Cardiac septum (tissue), 1 donor: ENCODE measurements at regions not wholly inside any gene's neighbourhood (a gene's known extent, or its start where the extent isn't known, plus 50 kb on each side); places are given as distances from the start of the nearest gene placed in this dataset.
"Not testable (repeated sequence)": the region's sequence is repeated elsewhere in the genome, so short reads cannot be mapped to it uniquely, and the experiment has no call there.

Experiments
- DNase-seq: peaks from one replicate; pipeline ENCODE4 v3.0.0-alpha.2; 2020; ENCODE audit warnings: low spot score
- intact Hi-C: fragments of 100-400 bp; cut with DNase I; formaldehyde crosslinking; loops from one replicate; pipeline ENCODE4 v1.14.0; 2022
- donor health status: DM: no; HTN: no; CAD: no.

DNA sequence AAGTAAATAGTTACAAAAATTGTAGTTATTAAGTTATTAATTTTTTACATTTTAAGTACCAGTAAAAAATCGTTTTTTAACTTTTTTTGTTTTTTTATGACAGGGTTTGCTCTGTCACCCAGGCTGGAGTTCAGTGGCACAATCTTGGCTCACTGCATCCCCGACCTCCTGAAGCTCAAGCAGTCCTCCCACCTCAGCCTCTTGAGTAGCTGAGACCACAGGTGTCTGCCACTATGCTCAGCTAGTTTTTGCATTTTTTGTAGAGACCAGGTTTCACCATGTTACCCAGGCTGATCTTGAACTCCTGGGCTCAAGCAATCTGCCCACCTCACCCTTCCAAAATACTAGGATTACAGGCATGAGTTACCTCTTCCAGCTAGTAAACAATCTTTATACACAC is 477.9 kb upstream of the MIR17HG start:
- no peak for DNase-seq
- intact Hi-C loops: no loop called here

DNA sequence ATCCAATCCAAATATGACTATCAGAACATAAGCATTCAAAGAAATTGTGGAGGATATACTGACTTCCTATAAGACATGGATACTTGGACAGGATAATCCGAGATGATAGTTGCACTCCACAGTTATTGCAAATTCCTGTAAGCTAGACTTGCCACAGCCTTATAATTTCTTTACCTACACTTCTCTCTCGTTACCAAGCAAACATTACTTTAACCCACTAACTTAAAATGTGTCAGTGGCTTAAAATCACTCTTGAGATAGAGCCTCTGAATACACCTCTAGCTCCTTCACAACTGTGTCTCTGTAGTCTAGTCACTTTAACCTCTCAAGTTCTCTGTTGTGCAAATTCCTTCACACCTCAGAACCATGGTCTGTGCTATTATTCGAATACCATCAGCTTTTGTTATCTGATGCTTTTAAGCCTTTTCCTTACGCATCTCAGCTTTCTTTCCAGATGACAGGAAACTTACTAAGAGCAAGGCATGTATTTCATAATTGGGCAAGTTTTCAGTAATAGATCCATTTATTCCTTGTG is 474.9 kb upstream of the MIR17HG start:
- no peak for DNase-seq
- intact Hi-C loops: no loop called here

- DNase-seq: no peak
- intact Hi-C loops: no loop called here
Observed at GRCh38 chr13:90880790-90881189, 466.7 kb upstream of the MIR17HG start.

- no peak for DNase-seq
- intact Hi-C loops: no loop called here
Observed at GRCh38 chr13:90882551-90882950, 464.9 kb upstream of the MIR17HG start.

- intact Hi-C loops: no loop called here
- DNase-seq: no peak
Observed at GRCh38 chr13:90883592-90883991, 463.9 kb upstream of the MIR17HG start.

DNA sequence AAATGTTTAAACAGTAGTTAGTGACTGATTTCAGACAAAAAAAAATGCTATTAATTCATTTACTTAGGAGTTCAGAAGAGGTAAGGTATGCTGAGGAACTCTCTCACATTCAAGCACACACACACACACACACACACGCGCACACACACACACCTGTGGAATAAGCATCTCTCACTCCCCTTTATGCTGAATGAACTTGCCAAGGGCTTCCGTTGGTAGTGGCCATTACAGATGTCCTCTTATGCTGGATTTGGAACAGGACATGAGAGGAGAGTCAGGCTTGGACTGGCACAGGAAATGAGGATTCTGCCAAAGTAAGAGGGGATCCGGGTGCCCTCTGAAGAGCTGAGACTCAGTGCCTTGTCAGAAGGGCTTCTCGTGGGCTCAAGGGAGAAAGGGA is 463.4 kb upstream of the MIR17HG start:
- intact Hi-C loops: no loop called here
- DNase-seq: no peak

DNA sequence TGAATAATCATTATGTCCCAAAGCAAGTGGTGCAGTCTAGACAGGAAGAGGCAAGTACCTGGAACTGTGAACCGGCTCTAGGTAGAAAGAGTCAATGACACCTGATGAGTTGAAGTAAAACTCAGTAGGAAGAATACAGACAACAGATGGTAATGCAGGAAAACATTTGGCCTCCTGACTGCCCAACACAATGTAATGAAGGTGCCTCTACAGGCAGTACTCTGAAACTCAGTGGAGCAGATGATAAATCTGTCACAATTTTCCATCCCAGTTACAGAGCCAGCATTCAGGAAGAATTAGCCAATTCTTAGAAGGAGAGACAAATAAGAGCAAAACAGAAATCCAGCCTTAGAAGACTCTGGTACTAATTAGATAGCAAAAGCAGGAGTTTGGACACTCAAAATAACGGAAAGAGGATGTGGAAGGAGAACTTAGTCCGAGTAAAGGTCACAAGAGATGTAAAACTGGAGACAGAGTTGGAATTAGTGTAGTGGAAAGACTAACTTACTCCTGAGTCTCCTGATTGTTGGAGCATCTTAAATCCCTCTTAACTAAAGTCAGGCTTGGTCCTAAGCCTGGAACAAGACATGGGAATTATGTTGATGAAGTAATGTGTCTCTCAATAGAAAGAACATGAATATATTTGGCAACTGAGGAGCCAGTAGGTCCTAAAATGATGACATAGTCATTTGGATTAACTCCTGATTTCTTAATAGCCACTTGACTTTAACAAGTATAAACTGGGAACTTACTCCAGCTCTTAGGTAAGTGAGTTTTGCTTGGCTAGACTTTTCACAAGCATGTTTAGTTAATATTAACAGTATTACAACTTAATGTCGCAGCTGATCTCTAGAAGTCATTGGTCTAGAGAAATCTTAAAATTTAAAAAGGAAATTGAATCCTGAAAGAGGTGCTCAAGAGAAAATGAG is 457.3 kb upstream of the MIR17HG start:
- no peak for DNase-seq
- intact Hi-C loops: no loop called here

DNA sequence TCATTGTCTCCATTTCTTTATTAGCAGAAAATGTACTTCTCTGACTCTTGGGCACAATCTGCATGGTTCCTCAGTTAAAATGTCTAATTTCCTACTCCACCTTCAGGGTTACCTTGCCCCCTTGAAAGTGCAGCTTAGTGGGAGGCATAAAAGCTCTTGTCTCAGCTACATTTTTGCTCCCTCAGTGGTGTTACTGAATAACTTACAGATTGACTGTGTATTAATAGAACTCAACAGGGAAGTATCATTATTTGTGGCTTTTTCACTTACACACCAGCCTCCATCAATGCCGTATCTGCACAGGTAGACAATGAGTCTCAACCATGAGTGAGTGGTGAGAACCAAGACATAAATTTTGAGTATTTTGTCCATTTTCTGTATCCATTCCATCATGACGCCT is 456.2 kb upstream of the MIR17HG start:
- intact Hi-C loops: no loop called here

DNA sequence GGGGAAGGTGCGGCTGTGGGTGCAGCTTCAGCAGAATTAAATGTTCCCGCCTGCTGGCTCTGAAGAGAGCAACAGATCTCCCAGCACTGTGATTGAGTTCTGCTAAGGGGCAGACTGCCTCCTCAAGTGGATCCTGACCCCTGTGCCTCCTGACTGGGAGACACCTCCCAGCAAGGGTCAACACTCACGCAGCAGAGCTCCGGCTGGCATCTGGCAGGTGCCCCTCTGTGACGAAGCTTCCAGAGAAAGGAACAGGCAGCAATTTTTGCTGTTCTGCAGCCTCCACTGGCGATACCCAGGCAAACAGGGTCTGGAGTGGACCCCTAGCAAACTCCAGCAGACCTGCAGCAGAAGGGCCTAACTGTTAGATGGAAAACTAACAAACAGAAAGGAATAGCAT is 454.3 kb upstream of the MIR17HG start:
- DNase-seq, intact Hi-C loops: not testable (repeated sequence)

More for the DNA sequence above, 456.2 kb upstream of the MIR17HG start:
- no peak for DNase-seq

- intact Hi-C loops: no loop called here
- no peak for DNase-seq
Observed at GRCh38 chr13:90896002-90896401, 451.5 kb upstream of the MIR17HG start.

GRCh38 chr13:90898811-90899210 is 448.7 kb upstream of the MIR17HG start:
- intact Hi-C loops: no loop called here

GRCh38 chr13:90899416-90899815 is 448.1 kb upstream of the MIR17HG start:
- no peak for DNase-seq
- intact Hi-C loops: no loop called here

More at GRCh38 chr13:90898811-90899210, 448.7 kb upstream of the MIR17HG start:
- no peak for DNase-seq

- DNase-seq: no peak
- intact Hi-C loops: no loop called here
Observed at GRCh38 chr13:90902255-90902654, 445.2 kb upstream of the MIR17HG start.

DNA sequence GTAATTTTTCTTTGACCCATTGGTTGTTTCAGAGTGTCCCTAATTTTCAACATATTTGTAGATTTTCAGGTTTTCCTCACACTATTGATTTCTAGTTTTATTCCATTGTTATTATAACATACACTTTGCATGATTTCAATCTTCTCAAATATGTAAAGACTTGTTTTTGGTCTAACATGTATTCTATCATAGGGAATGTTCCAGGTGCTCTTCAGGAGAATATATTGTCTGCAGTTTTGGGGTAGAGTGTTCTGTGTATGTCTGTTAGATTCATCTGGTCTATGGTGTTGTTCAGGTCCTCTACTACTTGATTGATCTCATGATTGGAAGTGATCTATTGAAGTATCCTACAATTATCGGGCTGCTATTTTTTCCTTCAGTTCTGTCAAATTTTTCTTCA is 440.9 kb upstream of the MIR17HG start:
- no peak for DNase-seq
- intact Hi-C loops: no loop called here

- intact Hi-C loops: no loop called here
- DNase-seq: no peak
Observed at GRCh38 chr13:90908792-90909191, 438.7 kb upstream of the MIR17HG start.

DNA sequence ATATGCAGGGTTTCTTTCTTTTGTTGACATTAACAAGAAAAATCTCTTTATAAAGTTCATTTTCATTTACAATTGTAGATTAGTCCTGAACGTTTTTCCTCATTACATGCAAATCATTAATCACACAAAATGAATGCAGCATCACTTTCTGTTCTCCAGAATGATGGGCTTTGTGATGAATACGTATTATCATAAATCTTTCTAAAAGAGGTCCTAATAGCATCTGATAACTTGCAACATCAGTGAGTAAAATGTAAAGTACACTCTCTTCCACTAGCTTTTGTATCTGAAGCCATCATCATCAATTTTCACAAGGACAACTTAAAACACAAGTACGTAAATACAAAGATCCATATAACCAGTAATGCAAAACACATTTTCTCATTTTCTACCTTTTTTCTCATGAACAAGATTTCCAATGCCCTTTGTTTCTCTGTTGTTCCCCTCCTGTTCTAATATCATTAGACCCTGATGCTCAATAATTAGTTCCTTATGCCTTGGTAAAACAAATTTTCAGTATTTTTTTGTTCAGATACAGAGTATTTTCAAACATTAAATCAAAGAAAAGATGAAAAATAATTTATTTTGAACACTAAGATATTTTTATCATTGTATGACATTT is 437.4 kb upstream of the MIR17HG start:
- intact Hi-C loops: no loop called here
- no peak for DNase-seq

GRCh38 chr13:90912247-90912646 is 435.2 kb upstream of the MIR17HG start:
- intact Hi-C loops: no loop called here
- DNase-seq: no peak

GRCh38 chr13:90918536-90918935 is 429.0 kb upstream of the MIR17HG start:
- intact Hi-C loops: no loop called here
- no peak for DNase-seq

DNA sequence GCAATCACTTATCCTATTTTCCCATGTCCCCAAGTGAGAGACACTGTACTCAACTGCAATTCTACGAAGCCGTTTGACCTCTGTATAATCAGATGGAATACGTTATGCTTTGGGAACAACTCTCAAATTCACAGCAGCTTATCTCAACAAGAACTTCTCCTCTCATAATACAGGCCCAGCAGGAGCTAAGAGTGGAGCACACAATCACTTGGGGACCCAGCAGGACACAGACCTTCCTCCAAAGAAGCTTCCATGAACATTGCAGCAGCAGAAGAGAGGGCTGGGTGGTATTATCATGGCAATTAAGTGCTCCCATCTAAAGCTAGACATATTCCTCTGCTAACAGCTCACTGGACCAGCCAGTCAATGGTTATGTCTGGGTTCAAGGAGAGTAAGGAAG is 428.3 kb upstream of the MIR17HG start:
- intact Hi-C loops: no loop called here
- DNase-seq: no peak

DNA sequence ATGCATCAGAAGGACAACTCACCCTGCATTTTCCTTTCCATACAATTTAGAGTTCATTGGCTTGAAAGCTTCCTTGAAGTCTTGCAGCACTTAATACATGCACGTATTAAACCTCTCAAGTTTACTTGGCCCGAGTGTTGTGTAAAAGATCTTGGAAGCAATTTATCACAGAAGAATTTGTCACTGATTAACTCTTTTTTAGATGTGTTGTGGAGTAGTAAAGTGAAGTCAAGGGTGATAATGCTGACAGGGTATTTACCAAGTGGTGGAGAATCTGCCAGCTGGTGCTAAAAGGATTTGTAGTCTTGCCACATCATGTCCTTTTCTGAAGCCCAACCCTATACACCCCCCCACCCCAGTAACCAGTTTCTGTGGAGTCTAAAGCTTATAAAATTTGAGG is 421.0 kb upstream of the MIR17HG start:
- intact Hi-C loops: no loop called here

DNA sequence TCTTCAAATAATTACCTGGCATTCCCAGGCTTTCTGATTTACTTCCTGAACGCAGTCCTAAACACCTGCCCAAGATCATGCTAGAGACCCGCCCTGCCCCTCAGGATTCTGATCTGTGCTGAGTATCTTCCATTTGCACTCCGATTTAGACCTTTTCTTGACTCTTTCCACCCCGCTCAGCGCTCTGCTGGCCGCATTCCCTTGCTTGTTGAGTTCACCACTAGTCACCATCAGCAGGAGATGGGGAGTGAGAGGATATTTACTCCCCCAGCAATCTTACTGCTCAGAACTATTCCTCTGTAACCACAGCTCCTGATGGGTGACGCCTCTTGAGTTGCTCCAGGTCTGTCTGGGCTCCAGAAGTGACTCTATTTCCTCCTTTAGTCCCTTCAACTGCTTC is 419.4 kb upstream of the MIR17HG start:
- intact Hi-C loops: no loop called here
- no peak for DNase-seq

More for the DNA sequence above, 421.0 kb upstream of the MIR17HG start:
- DNase-seq: no peak
